Dermis blood vessel endothelial cell (primary cell): ENCODE measurements at regions not wholly inside any gene's neighbourhood (a gene's known extent, or its start where the extent isn't known, plus 50 kb on each side); places are given as distances from the start of the nearest gene placed in this dataset.

Experiments used
- DNase-seq: peaks from one replicate; pipeline ENCODE4 v3.0.0; 2010

DNA sequence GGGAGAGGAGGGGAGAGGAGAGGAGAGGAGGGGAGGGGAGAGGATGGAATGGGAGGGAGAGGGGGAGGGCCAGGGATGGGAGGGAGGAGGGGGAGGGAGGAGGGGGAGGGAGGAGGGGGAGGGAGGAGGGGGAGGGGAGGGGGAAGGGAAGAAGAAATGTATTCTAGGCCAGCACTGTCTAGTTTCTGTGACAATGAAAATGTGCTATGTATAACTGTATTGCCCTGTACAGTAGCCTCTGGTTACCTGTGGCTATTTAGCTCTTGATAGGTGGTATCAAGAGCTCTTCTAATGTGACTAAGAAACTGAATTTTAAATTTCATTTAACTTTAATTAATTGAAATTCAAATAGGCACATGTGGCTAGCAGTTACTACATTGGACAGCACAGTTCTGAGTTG lies 143.1 kb downstream of the BTC start:
- no peak for DNase-seq

GRCh38 chr4:74653331-74654229 lies 140.7 kb downstream of the BTC start:
- DNase-seq = no peak

GRCh38 chr4:74654230-74654681 lies 140.1 kb downstream of the BTC start:
- no peak for DNase-seq

- DNase-seq = no peak
Measured at GRCh38 chr4:74656596-74656995, 137.7 kb downstream of the BTC start.

DNA sequence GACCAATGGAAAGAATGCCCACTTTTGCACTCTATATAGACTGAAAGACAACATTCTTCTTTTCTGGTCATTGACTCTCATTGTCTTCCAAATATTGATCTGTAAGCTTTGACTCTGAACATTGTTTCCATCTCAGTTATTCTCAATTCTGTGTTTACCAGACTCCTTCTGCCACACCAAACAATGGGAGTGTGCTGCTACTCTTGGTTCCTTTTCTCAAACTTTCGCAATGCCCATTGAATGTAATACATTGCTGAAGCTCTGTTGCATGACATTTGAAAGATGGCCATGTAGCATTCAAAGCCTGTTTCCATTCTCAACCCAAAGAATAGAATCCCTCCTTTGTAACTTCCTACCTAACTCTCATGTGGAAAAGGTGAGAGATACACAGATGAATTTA lies 136.2 kb downstream of the BTC start:
- no peak for DNase-seq

GRCh38 chr4:74659576-74660411 lies 134.5 kb downstream of the BTC start:
- DNase-seq = peak; percentile 98

DNA sequence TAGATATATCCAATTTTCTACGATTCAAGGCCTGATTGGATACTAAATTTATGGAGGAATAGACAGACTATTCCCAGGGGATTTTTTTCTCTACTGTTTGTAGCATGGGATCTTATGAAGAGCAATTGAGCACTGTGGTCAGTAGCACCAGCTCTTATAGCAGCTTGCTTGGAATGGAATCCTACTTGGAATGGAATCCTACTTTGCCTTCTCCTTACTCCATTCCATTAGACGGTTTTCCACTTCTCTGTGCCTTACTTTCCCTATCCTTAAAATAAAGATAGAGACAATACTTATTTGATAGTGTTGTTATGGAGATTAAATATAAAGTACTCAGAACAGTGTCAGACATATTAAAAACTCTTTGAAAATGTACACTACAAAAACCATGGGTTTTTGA lies 133.5 kb downstream of the BTC start:
- DNase-seq = no peak

DNA sequence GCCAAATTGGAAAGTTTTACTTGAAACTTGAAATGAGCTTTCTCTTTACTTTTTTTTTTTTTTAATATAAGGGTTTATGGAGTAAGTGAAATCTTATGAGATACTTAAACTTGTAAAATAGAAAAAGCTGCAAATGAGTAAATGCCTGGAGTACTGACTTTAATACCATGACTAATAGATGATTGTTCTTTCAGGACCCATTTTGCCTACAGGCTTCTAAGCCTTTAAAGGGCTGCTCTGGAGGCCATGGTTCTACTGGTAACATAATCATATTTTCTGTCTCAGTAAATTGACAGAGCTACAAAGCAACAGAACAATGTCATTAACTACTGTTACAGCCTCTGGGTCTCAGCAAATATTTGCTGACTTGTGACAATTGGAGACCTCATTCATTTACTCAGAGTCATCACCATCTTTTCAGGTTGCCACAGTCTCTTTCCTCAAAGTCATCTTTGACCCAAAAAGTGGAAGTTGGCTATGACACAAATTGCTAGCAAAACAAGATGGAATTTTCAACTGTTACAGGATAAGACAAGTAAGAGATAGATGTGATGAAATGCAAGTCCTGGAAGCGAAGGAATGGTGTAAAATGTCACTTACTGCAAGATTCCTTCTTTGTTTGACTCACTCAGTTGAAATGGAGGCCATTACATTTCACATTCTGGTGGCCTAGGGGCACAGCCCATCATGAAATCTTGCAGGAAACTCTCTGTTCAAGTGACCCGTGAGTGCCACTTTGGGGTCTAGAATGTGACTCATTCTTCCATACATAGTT lies 132.7 kb downstream of the BTC start:
- DNase-seq = no peak

DNA sequence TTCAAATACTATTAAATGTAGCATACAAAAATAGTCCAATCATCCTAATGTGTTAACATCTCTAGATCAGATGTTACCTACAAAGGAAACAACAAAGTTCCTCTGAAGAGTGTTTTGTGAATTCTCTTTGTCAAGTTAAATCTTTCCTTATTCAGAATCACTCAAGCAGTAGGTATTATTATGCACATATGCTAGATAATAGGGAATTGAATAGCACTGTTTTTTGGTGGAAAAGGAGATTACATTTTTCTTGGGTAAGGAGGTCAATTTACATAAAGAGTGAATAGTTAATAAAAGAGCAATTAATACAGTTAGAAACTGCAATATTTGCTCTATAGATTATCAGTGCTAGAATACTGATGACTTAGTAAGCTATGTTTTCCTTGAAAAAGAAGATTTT lies 130.7 kb downstream of the BTC start:
- DNase-seq = no peak

DNA sequence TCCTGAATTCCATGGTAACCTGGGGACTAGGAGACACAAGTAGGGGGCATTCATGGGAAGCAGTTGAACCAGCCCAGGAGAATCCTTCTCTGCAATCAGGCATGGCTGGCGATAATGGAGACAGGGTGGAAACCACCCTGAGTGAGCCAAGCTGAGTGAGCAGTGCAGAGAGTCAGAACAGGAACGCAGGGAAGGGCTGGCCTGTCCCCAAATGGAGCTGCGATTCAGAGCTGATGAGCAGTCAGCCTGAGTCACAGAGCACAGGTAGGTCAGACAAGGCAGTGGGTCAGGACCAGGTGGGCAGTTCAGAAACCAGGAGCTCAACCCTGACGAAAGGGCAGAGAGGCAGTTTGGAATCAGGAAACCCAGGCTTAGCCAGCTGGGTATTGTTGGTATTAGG lies 129.0 kb downstream of the BTC start:
- no peak for DNase-seq

DNA sequence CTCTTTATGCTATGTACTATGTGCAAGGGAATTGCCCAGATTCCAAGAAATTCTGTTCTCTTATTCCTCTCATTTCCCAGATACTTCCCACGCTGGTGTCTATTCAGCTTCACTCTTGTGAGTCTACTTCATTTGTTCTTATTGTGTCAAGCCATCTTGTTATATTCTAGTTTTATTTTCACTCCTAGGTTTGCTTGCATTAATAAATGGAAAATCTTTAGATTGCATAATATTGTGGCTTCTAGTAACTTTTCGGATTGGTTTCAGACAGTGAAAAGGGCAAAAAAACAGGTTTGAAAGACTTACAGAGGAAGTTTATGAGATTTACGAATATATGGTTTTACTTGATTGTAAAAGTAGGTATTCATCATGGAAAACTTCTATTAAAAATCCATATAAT lies 128.4 kb downstream of the BTC start:
- DNase-seq = no peak

GRCh38 chr4:74667438-74667837 lies 126.9 kb downstream of the BTC start:
- no peak for DNase-seq

GRCh38 chr4:74667944-74668343 lies 126.4 kb downstream of the BTC start:
- DNase-seq = no peak

DNA sequence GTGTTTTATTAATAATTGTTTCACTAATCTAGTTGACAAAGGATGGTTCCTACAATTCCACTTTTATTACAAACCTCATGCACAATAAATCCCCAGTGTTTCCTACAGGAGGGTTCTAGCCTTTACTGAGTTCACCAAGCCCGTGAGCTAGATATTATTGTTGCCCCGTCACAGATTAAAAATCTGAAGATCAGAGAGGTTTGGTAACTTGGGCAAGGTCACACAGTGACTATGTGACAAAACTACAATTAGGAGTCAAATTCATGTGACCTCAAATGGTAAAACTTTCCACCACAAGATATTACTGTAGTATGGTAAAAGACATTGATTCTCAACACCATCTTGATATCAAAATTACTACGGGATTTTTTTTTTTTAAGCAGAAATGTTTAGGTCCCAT lies 124.6 kb downstream of the BTC start:
- no peak for DNase-seq

DNA sequence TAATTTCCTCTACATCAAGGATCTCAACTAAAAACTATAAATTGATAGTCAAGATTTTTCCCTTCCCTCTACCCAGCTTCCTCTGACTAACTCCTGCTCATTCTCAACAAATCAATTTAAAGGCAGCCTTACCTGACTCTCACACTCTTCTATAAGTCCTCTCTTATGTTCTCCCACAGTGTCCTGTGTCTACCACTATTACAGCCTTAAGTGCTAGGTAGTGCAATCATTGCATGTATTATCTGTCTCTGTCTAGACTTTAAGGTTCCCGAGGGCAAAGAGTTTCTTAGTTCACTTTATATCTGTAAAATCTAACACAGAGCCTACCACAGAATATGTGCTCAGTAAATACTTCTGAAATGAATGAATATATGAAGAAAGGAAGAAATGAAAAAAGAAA lies 123.7 kb downstream of the BTC start:
- no peak for DNase-seq

DNA sequence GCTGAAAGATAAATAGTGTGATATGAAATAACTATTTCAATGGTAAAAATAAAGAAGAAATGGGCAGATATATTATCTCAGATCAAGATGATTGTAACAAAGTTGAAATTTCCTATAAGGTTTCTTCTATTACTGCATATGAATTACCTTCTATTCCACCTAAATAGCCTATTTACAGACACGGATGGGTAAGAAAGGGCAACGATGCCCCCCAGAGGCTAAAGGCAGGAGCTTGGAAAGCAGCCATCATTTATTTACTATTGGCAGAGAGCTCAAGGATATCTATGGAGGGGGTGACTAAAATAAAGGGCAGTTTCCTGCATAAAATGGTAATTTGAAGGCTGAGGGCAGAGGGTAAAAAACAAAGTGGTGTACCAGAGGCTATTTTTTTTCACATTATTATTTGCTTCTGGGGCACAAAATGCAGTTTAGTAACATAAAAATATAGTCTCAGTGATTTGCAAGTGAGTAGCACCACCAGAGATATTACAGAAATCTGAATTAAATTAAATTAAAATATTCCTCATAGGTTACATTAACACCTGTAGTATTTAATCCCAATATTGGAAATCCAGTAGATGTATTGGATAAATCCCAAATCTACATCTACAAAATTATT lies 123.1 kb downstream of the BTC start:
- peak; percentile 86 for DNase-seq

- DNase-seq = no peak
Measured at GRCh38 chr4:74674750-74675149, 119.6 kb downstream of the BTC start.

DNA sequence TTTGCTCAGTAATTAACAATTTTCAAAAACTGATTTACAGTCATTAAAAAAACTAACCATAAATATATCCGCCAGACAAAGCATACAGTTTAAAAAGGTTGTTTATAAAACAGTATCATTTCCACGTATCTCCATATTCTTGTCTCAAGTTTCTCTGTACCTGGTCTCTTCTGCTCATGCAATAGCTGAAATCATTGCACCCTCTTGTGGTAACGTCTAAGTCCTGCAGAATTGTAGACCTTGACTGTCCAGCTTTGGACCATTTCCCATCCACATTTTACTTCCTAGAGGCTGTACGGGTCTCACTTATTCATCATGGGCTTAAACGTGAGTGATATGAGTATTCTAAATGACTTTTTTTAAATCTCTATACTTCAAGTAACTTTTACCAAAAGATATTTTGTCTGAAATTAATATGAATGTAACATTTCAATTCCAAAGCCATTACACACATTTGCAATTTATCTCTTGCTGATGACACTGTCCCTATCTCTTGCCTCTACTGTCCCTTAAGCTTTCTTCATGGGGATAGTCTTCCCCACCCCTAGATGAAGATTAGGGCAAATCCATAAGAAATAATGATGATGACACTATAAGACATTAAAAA lies 118.5 kb downstream of the BTC start:
- DNase-seq = peak; percentile 83

DNA sequence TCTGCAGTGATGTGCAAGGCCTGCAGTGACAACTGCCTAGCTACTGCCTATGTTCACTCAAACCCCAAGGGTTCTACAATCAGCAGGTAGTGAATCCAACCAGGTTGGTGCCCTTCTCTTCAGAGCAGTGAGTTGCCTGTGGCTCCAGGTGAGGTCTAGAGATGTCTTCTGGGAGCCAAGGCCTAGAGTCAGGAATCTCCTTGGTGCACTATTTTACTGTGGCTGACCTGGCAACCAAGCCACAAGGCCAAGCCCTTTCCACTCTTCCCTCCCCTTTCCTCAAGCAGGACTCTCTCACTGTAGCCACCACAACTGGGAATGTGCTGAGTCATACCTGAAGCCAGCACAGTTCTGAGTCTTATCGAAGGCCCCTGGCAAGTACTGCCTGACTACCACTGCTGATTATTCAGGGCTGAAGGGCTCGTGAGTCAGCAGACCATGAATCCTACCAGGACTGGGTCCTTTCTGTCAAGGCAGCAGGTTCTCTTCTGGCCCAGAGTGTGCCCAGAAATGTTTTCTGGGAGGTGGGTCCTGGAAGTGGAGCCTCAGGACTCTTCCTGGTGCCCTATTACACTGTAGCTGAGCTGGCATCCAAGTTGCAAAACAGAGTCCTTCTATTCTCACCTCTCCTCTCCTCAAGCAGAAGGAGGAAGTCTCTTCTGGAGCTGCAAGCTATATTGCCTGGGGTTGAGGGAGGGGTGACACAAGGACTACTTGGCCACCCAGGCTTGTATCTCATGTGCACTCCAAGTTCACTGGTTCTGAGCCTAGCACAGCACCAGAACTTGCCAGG lies 111.6 kb downstream of the BTC start:
- peak; percentile 69 for DNase-seq

GRCh38 chr4:74692972-74693371 lies 101.4 kb downstream of the BTC start:
- no peak for DNase-seq
